H1 (cell line): ENCODE measurements at regions not wholly inside any gene's neighbourhood (a gene's known extent, or its start where the extent isn't known, plus 50 kb on each side); places are given as distances from the start of the nearest gene placed in this dataset.

ENCODE experiments used
- CTCF ChIA-PET: fragments of 300-600 bp; sonication (Branson Sonifier 250); formaldehyde crosslinking; loops from one replicate; lab custom pipeline; 2021; ENCODE audit not compliant: partially characterized antibody; lab: Charles Lee
- POLR2A ChIA-PET: fragments of 300-600 bp; sonication (Branson Sonifier 250); formaldehyde crosslinking; loops from one replicate; lab custom pipeline; 2021; ENCODE audit warnings: inconsistent platforms; ENCODE audit not compliant: partially characterized antibody; lab: Charles Lee
- DNase-seq, 2 experiments: peaks; one replicate each; pipeline versions ENCODE4 v3.0.0 to v3.0.0-alpha.2; 2010 to 2022; ENCODE audit warnings: low spot score in 2 of 2, low read depth in 1 of 2, mixed read lengths in 1 of 2
- FAIRE-seq: peaks from 2 replicates; lab custom pipeline; 2011; peaks lifted over from hg19 to GRCh38; lab: Jason Lieb, UNC
- H2AFZ ChIP-seq: 2 replicates; pipeline ENCODE4 v1.8.1; 2012; ENCODE audit warnings: low read length, inconsistent platforms
- H2AK5ac ChIP-seq: 2 replicates; pipeline ENCODE4 v1.6.1; 2013; ENCODE audit warnings: low read depth, low read length
- H2BK120ac ChIP-seq: replicated peaks from 2 replicates; pipeline ENCODE3; 2013; ENCODE audit warnings: low read depth, low read length, inconsistent platforms
- H2BK12ac ChIP-seq: 2 replicates; pipeline ENCODE4 v1.6.1; 2013; ENCODE audit warnings: low read depth, low read length
- H2BK15ac ChIP-seq: 2 replicates; pipeline ENCODE4 v1.6.1; 2013; ENCODE audit warnings: low read length
- H2BK20ac ChIP-seq: 2 replicates; pipeline ENCODE4 v1.6.1; 2013; ENCODE audit warnings: low read length
- H2BK5ac ChIP-seq: 2 replicates; pipeline ENCODE4 v1.6.1; 2013; ENCODE audit warnings: low read depth, low read length
- H3K14ac ChIP-seq: 2 replicates; pipeline ENCODE4 v1.6.1; 2013; ENCODE audit warnings: inconsistent platforms; ENCODE audit not compliant: insufficient read length
- H3K18ac ChIP-seq: 2 replicates; pipeline ENCODE4 v1.6.1; 2013; ENCODE audit warnings: low read length; ENCODE audit errors: extremely low read depth
- H3K23ac ChIP-seq: 2 replicates; pipeline ENCODE4 v1.6.1; 2013; ENCODE audit warnings: inconsistent platforms; ENCODE audit not compliant: insufficient read length
- H3K23me2 ChIP-seq: 2 replicates; pipeline ENCODE4 v1.6.1; 2013; ENCODE audit warnings: low read depth, low read length
- H3K27ac ChIP-seq: 2 replicates; pipeline ENCODE4 v1.6.1; 2011; ENCODE audit warnings: low read depth, low read length, inconsistent platforms
- H3K27me3 ChIP-seq, 4 experiments: replicated peaks in 1 of 4; 1 replicate in 1 of 4; 2 replicates in 3 of 4; pipeline versions ENCODE4 v1.6.1 to v1.8.1; 2011 to 2013; ENCODE audit warnings: low read length in 3 of 4, mild to moderate bottlenecking in 3 of 4, inconsistent platforms in 2 of 4, mixed read lengths in 2 of 4, moderate library complexity in 1 of 4; ENCODE audit not compliant: control insufficient read depth in 3 of 4, insufficient read depth in 3 of 4; ENCODE audit errors: extremely low read depth in 1 of 4
- H3K36me3 ChIP-seq, 4 experiments: 2 replicates each; pipeline versions ENCODE4 v1.6.1 to v1.8.1; 2011 to 2013; ENCODE audit warnings: mild to moderate bottlenecking in 4 of 4, low read length in 3 of 4, moderate library complexity in 2 of 4, control low read depth in 1 of 4, inconsistent platforms in 1 of 4; ENCODE audit not compliant: insufficient read depth in 4 of 4, control insufficient read depth in 2 of 4
- H3K4ac ChIP-seq: replicated peaks from 2 replicates; pipeline ENCODE3; 2013; ENCODE audit warnings: low read length, low read depth, mixed read lengths, inconsistent platforms; ENCODE audit not compliant: insufficient read length
- H3K4me1 ChIP-seq, 4 experiments: replicated peaks in 1 of 4; 1 replicate in 1 of 4; 2 replicates in 3 of 4; pipeline versions ENCODE4 v1.6.1 to v1.8.1; 2011 to 2013; ENCODE audit warnings: low read length in 3 of 4, inconsistent platforms in 2 of 4, mixed read lengths in 1 of 4; ENCODE audit not compliant: insufficient read depth in 4 of 4, control insufficient read depth in 3 of 4
- H3K4me2 ChIP-seq, 2 experiments: 2 replicates each; pipeline versions ENCODE4 v1.6.1 to v1.8.1; 2011 to 2013; ENCODE audit warnings: low read depth in 2 of 2, low read length in 2 of 2, control low read depth in 1 of 2, inconsistent platforms in 1 of 2, mild to moderate bottlenecking in 1 of 2; ENCODE audit not compliant: insufficient read depth in 1 of 2
- H3K4me3 ChIP-seq, 4 experiments: fragments of 200-600, 300-600 bp in 1 of 4; sonication (generic), shearing (Covaris generic), sonication (Bioruptor Twin) in 1 of 4; 2 replicates each; pipeline versions ENCODE4 v1.5.1 to v1.8.1; 2011 to 2016; ENCODE audit warnings: low read length in 4 of 4, low read depth in 3 of 4, control low read depth in 2 of 4, inconsistent platforms in 2 of 4, mild to moderate bottlenecking in 2 of 4, mixed read lengths in 1 of 4, moderate library complexity in 1 of 4; ENCODE audit not compliant: insufficient read depth in 2 of 4; ENCODE audit errors: extremely low read depth in 1 of 4
- H3K56ac ChIP-seq: replicated peaks from 2 replicates; pipeline ENCODE3; 2013; ENCODE audit warnings: low read depth, mild to moderate bottlenecking, mixed read lengths, low read length, inconsistent platforms; ENCODE audit not compliant: insufficient read length
- H3K79me1 ChIP-seq: 2 replicates; pipeline ENCODE4 v1.6.1; 2013; ENCODE audit warnings: low read depth, low read length, control low read depth
- H3K79me2 ChIP-seq, 2 experiments: 2 replicates each; pipeline versions ENCODE4 v1.6.1 to v1.8.1; 2012 to 2013; ENCODE audit warnings: low read length in 2 of 2, mild to moderate bottlenecking in 2 of 2, inconsistent platforms in 1 of 2; ENCODE audit not compliant: insufficient read depth in 2 of 2, control insufficient read depth in 1 of 2
- H3K9ac ChIP-seq, 4 experiments: replicated peaks in 1 of 4; 1 replicate in 1 of 4; 2 replicates in 3 of 4; pipeline versions ENCODE4 v1.6.1 to v1.8.1; 2011 to 2013; ENCODE audit warnings: low read depth in 3 of 4, low read length in 3 of 4, control low read depth in 2 of 4, mild to moderate bottlenecking in 2 of 4, moderate library complexity in 2 of 4, inconsistent platforms in 1 of 4; ENCODE audit errors: extremely low read depth in 1 of 4
- H3K9me3 ChIP-seq, 2 experiments: 2 replicates each; pipeline versions ENCODE4 v1.6.1 to v1.8.1; 2012 to 2013; ENCODE audit warnings: mild to moderate bottlenecking in 2 of 2, moderate library complexity in 2 of 2, control low read depth in 1 of 2, inconsistent platforms in 1 of 2, low read depth in 1 of 2, low read length in 1 of 2, mixed read lengths in 1 of 2; ENCODE audit not compliant: insufficient read depth in 2 of 2
- H4K20me1 ChIP-seq, 2 experiments: replicated peaks in 1 of 2; 2 replicates each; pipeline versions ENCODE3 to v1.8.1; 2011 to 2013; ENCODE audit warnings: inconsistent platforms in 2 of 2, low read length in 2 of 2, mild to moderate bottlenecking in 1 of 2; ENCODE audit not compliant: insufficient read depth in 2 of 2, control insufficient read depth in 1 of 2
- H4K5ac ChIP-seq: 2 replicates; pipeline ENCODE4 v1.6.1; 2013; ENCODE audit warnings: low read length, low read depth, mixed read lengths, inconsistent platforms; ENCODE audit not compliant: insufficient read length
- H4K8ac ChIP-seq: 2 replicates; pipeline ENCODE4 v1.8.0; 2013; ENCODE audit warnings: mild to moderate bottlenecking, moderate library complexity, low read length, inconsistent platforms; ENCODE audit not compliant: insufficient read depth; ENCODE audit errors: extremely low read depth
- H4K91ac ChIP-seq: replicated peaks from 2 replicates; pipeline ENCODE3; 2013; ENCODE audit warnings: low read length, mixed read lengths, inconsistent platforms; ENCODE audit not compliant: insufficient read length
- CHD2 ChIP-seq: IDR thresholded peaks from 2 replicates; pipeline ENCODE4 v1.6.1; 2012; ENCODE audit warnings: low read length, improper control_type of control experiment
- POLR2A ChIP-seq, 2 experiments: IDR thresholded peaks; 1 replicate in 1 of 2; 2 replicates in 1 of 2; pipeline ENCODE4 v1.6.1; 2011; ENCODE audit warnings: low read depth in 2 of 2, low read length in 2 of 2, mild to moderate bottlenecking in 2 of 2; ENCODE audit errors: control extremely low read depth in 1 of 2
- RAD21 ChIP-seq, 2 experiments: IDR thresholded peaks in 1 of 2; conservative IDR thresholded peaks in 1 of 2; 2 replicates each; pipeline ENCODE4 v1.6.1; 2011; ENCODE audit warnings: low read depth in 2 of 2, low read length in 2 of 2, improper control_type of control experiment in 1 of 2, inconsistent platforms in 1 of 2, mild to moderate bottlenecking in 1 of 2, moderate library complexity in 1 of 2
- YY1 ChIP-seq: IDR thresholded peaks from 2 replicates; pipeline ENCODE4 v1.6.1; 2011; ENCODE audit warnings: low read depth, mild to moderate bottlenecking, low read length
- WGBS, 2 experiments: shearing (Covaris generic) in 1 of 2; methylation state at CpG; one replicate each; pipeline versions ENCODE4 v1.1.6 to v1.1.7; 2013 to 2015; ENCODE audit warnings: low lambda C conversion rate in 2 of 2, mixed read lengths in 2 of 2, inconsistent platforms in 1 of 2, low coverage in 1 of 2, missing lambda C conversion rate in 1 of 2; ENCODE audit not compliant: insufficient replicate concordance in 2 of 2, insufficient coverage in 1 of 2, insufficient read length in 1 of 2; ENCODE audit errors: extremely low coverage in 1 of 2, missing lambda C conversion rate in 1 of 2; 5-methylcytosine and 5-hydroxymethylcytosine counted together
- TF ChIP-seq, protein P1 (sequence below): IDR thresholded peaks from 2 replicates; pipeline ENCODE4 v1.6.1; 2012; ENCODE audit warnings: low read length, inconsistent platforms

DNA sequence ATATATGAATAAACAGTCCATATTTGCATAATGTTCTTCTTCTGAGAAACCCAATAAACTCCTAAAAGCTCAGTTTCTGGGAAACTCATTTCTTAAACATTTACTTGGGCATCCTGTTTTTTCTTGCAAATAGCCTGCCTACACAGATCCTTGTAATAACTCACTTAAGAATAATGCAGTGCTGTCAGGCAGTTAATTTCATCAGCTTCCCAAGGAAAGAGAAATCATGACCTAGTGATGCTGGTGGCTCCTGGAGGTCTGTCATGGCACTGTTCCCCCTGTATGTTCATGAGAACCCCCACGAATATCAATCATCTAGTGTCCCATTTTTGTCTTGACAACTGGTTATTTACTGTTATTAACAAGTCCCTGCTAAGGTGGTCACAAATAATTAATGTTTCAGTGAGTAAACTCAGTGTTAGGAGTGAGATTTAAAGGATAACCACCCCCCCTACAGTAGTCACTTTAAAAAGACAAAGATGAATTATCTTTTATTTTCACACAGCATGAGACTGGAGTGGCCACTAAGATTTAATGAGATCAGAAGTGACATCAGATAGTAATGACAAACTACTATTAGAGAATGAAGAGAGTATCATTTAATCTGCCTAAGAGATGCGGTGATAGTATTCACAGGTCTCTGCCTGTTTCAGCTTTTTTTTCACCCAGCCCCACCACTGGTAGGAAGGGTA, 279.5 kb upstream of the NECTIN3 start:
- no peak overlapping the region for H2BK15ac ChIP-seq
- no peaks in the 10 kb centered on the region; a peak in 1 of 8 replicates for H3K36me3 ChIP-seq
- H2BK120ac ChIP-seq, result no peak overlapping the region
- no peaks in the 10 kb centered on the region for H3K79me2 ChIP-seq
- CTCF ChIA-PET, result interaction anchor here (1.3 kb wide), 1 partner anchor 8 kb away, joined by 3 read pairs; no protein-coding TSS in a partner anchor
- no peak overlapping the region for H3K4ac ChIP-seq
- H3K23me2 ChIP-seq, result no peaks in the 10 kb centered on the region
- DNase-seq (no peak), FAIRE-seq (no peak)
- H3K14ac ChIP-seq, result no peak overlapping the region
- no peak overlapping the region for H3K56ac ChIP-seq
- H3K4me2 ChIP-seq, result no peak overlapping the region
- H2AFZ ChIP-seq, result no peak overlapping the region
- H3K4me3 ChIP-seq, result no peak overlapping the region
- TF ChIP-seq RAD21 (IDR thresholded peaks at IDR 0.05 in 1 of 2, conservative IDR thresholded peaks at IDR 0.05 in 1 of 2; ENCODE audit: low read depth in 2 of 2, low read length in 2 of 2) (no peak), YY1 (no peak), CHD2 (no peak), POLR2A (IDR thresholded peaks at IDR 0.05; ENCODE audit: control extremely low read depth in 1 of 2, low read depth in 2 of 2, low read length in 2 of 2) (no peak)
- TF ChIP-seq, protein P1, sequence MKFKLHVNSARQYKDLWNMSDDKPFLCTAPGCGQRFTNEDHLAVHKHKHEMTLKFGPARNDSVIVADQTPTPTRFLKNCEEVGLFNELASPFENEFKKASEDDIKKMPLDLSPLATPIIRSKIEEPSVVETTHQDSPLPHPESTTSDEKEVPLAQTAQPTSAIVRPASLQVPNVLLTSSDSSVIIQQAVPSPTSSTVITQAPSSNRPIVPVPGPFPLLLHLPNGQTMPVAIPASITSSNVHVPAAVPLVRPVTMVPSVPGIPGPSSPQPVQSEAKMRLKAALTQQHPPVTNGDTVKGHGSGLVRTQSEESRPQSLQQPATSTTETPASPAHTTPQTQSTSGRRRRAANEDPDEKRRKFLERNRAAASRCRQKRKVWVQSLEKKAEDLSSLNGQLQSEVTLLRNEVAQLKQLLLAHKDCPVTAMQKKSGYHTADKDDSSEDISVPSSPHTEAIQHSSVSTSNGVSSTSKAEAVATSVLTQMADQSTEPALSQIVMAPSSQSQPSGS, result no peak
- no peaks in the 10 kb centered on the region for H4K20me1 ChIP-seq
- no peak overlapping the region for H4K5ac ChIP-seq
- H4K91ac ChIP-seq, result no peak overlapping the region
- H2AK5ac ChIP-seq, result no peak overlapping the region
- no peaks in the 10 kb centered on the region for H3K79me1 ChIP-seq
- WGBS, 2 experiments, result 90% methylated on average over 2 of the region's 2 CpGs; no CpG with 5 or more reads in 1 of the 2 experiments
- H3K27ac ChIP-seq, result no peak overlapping the region
- H3K27me3 ChIP-seq, result no peaks in the 10 kb centered on the region
- H2BK20ac ChIP-seq, result no peak overlapping the region
- H3K23ac ChIP-seq, result no peak overlapping the region
- H3K9me3 ChIP-seq, result 0 out of 4 replicates have a peak, but pooled peaks cover 0 to 2% of the 10 kb centered on the region in 2 experiments
- no peak overlapping the region for H3K9ac ChIP-seq
- no peak overlapping the region for H2BK12ac ChIP-seq
- no peak overlapping the region for H4K8ac ChIP-seq
- no peak overlapping the region for H3K18ac ChIP-seq
- H2BK5ac ChIP-seq, result no peak overlapping the region
- POLR2A ChIA-PET, result no interaction called here
- H3K4me1 ChIP-seq, result no peaks in the 10 kb centered on the region
